ENCODE measurements at regions not wholly inside any gene's neighbourhood (a gene's known extent, or its start where the extent isn't known, plus 50 kb on each side); places are given as distances from the start of the nearest gene placed in this dataset.

GRCh38 chr6:92124200-92124651, 1295.1 kb downstream of the EPHA7 start:
- H3K9ac ChIP-seq (ENCODE audit: control insufficient read depth, extremely low read depth, insufficient read depth, low read length) = no peak overlapping the region
- no peaks in the 10 kb centered on the region for H3K79me2 ChIP-seq (ENCODE audit: control insufficient read depth, insufficient read depth, low read length)
- H3K4me3 ChIP-seq (ENCODE audit: control insufficient read depth in 2 of 3, extremely low read depth in 1 of 3, insufficient read depth in 2 of 3, low read depth in 1 of 3, low read length in 3 of 3) = no peak overlapping the region
- no peak overlapping the region for H3K4me2 ChIP-seq (ENCODE audit: control insufficient read depth, extremely low read depth, insufficient read depth, low read depth, low read length)
- no peaks in the 10 kb centered on the region for H3K4me1 ChIP-seq (ENCODE audit: control insufficient read depth, extremely low read depth, insufficient read depth, low read length)
- H3K9me1 ChIP-seq (ENCODE audit: control insufficient read depth, extremely low read depth, insufficient read depth, low read length) = no peaks in the 10 kb centered on the region
- H3K36me3 ChIP-seq (ENCODE audit: control insufficient read depth in 2 of 2, extremely low read depth in 1 of 2, insufficient read depth in 2 of 2, low read length in 2 of 2) = no peaks in the 10 kb centered on the region
- FAIRE-seq (no peak), DNase-seq (ENCODE audit: low read depth, low spot score) (no peak)
- no peak overlapping the region for H2AFZ ChIP-seq (ENCODE audit: control insufficient read depth, low read length)
- TF ChIP-seq, protein P1, sequence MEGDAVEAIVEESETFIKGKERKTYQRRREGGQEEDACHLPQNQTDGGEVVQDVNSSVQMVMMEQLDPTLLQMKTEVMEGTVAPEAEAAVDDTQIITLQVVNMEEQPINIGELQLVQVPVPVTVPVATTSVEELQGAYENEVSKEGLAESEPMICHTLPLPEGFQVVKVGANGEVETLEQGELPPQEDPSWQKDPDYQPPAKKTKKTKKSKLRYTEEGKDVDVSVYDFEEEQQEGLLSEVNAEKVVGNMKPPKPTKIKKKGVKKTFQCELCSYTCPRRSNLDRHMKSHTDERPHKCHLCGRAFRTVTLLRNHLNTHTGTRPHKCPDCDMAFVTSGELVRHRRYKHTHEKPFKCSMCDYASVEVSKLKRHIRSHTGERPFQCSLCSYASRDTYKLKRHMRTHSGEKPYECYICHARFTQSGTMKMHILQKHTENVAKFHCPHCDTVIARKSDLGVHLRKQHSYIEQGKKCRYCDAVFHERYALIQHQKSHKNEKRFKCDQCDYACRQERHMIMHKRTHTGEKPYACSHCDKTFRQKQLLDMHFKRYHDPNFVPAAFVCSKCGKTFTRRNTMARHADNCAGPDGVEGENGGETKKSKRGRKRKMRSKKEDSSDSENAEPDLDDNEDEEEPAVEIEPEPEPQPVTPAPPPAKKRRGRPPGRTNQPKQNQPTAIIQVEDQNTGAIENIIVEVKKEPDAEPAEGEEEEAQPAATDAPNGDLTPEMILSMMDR (optimal IDR thresholded peaks at IDR 0.05 in 1 of 3, IDR thresholded peaks at IDR 0.05 in 1 of 3, conservative IDR thresholded peaks at IDR 0.05 in 1 of 3; ENCODE audit: extremely low read depth in 1 of 3, insufficient read depth in 2 of 3, low read length in 3 of 3) = no peak
- no peak for TF ChIP-seq EZH2 (IDR thresholded peaks at IDR 0.05; ENCODE audit: low read length)
- H3K27me3 ChIP-seq (ENCODE audit: control insufficient read depth, extremely low read depth, insufficient read depth, low read length) = no peaks in the 10 kb centered on the region
- H3K9me3 ChIP-seq (ENCODE audit: control insufficient read depth, low read depth, low read length) = no peaks in the 10 kb centered on the region
- H3K27ac ChIP-seq (ENCODE audit: control insufficient read depth, insufficient read depth, low read length) = no peak overlapping the region
- dilution Hi-C loops (cut with MboI; ENCODE audit: extremely low pct_ligation_motif_present, low sequenced_read_pairs) = no loop called here
- no peaks in the 10 kb centered on the region for H4K20me1 ChIP-seq (ENCODE audit: control insufficient read depth, extremely low read depth, insufficient read depth, low read length)

- H3K36me3 ChIP-seq (ENCODE audit: control insufficient read depth in 2 of 2, extremely low read depth in 1 of 2, insufficient read depth in 2 of 2, low read length in 2 of 2) = no peaks in the 10 kb centered on the region
- no peaks in the 10 kb centered on the region for H3K4me1 ChIP-seq (ENCODE audit: control insufficient read depth, extremely low read depth, insufficient read depth, low read length)
- H3K9me3 ChIP-seq (ENCODE audit: control insufficient read depth, low read depth, low read length) = no peaks in the 10 kb centered on the region
- no peaks in the 10 kb centered on the region for H4K20me1 ChIP-seq (ENCODE audit: control insufficient read depth, extremely low read depth, insufficient read depth, low read length)
- DNase-seq (ENCODE audit: low read depth, low spot score) (no peak), FAIRE-seq (no peak)
- TF ChIP-seq, protein P1 (optimal IDR thresholded peaks at IDR 0.05 in 1 of 3, IDR thresholded peaks at IDR 0.05 in 1 of 3, conservative IDR thresholded peaks at IDR 0.05 in 1 of 3; ENCODE audit: extremely low read depth in 1 of 3, insufficient read depth in 2 of 3, low read length in 3 of 3) = peak in 1 of 3 experiments; percentile 9
- no peak for TF ChIP-seq EZH2 (IDR thresholded peaks at IDR 0.05; ENCODE audit: low read length)
- no peak overlapping the region for H3K4me2 ChIP-seq (ENCODE audit: control insufficient read depth, extremely low read depth, insufficient read depth, low read depth, low read length)
- H3K27me3 ChIP-seq (ENCODE audit: control insufficient read depth, extremely low read depth, insufficient read depth, low read length) = no peaks in the 10 kb centered on the region
- H2AFZ ChIP-seq (ENCODE audit: control insufficient read depth, low read length) = no peak overlapping the region
- dilution Hi-C loops (cut with MboI; ENCODE audit: extremely low pct_ligation_motif_present, low sequenced_read_pairs) = no loop called here
- no peak overlapping the region for H3K9ac ChIP-seq (ENCODE audit: control insufficient read depth, extremely low read depth, insufficient read depth, low read length)
- no peak overlapping the region for H3K4me3 ChIP-seq (ENCODE audit: control insufficient read depth in 2 of 3, extremely low read depth in 1 of 3, insufficient read depth in 2 of 3, low read depth in 1 of 3, low read length in 3 of 3)
- H3K9me1 ChIP-seq (ENCODE audit: control insufficient read depth, extremely low read depth, insufficient read depth, low read length) = no peaks in the 10 kb centered on the region
- H3K27ac ChIP-seq (ENCODE audit: control insufficient read depth, insufficient read depth, low read length) = no peak overlapping the region
- H3K79me2 ChIP-seq (ENCODE audit: control insufficient read depth, insufficient read depth, low read length) = no peaks in the 10 kb centered on the region
Observed at GRCh38 chr6:92122746-92123145, 1296.6 kb downstream of the EPHA7 start.

All from keratinocyte (primary cell).